Calu3 (cell line): ENCODE measurements at regions not wholly inside any gene's neighbourhood (a gene's known extent, or its start where the extent isn't known, plus 50 kb on each side); places are given as distances from the start of the nearest gene placed in this dataset.

Experiments used
- BruUV-seq: library from RNA; stranded (reverse); fragments of 400-500 nt; replicated peaks from 2 replicates; lab custom pipeline; 2021; lab: Mats Ljungman, UMichigan
- CTCF ChIA-PET: fragments of 300-600 bp; sonication (Branson Sonifier 250); formaldehyde crosslinking; loops from one replicate; lab custom pipeline; 2022; ENCODE audit warnings: antibody characterized with exemption; lab: Charles Lee
- DNase-seq: peaks from one replicate; pipeline ENCODE4 v3.0.0; 2022
- H3K27ac Mint-ChIP-seq: one replicate; pipeline ENCODE4 v1.8.0; 2022; ENCODE audit warnings: mixed read lengths; ENCODE audit not compliant: unreplicated experiment
- H3K27me3 Mint-ChIP-seq: one replicate; pipeline ENCODE4 v1.8.0; 2022; ENCODE audit warnings: mixed read lengths; ENCODE audit not compliant: unreplicated experiment
- H3K36me3 Mint-ChIP-seq: one replicate; pipeline ENCODE4 v1.8.0; 2022; ENCODE audit warnings: mild to moderate bottlenecking, moderate library complexity, mixed read lengths; ENCODE audit not compliant: insufficient read depth, unreplicated experiment
- H3K4me1 Mint-ChIP-seq: one replicate; pipeline ENCODE4 v1.8.0; 2022; ENCODE audit warnings: mild to moderate bottlenecking, low read depth, mixed read lengths; ENCODE audit not compliant: unreplicated experiment
- H3K4me3 Mint-ChIP-seq: one replicate; pipeline ENCODE4 v1.8.0; 2022; ENCODE audit warnings: mild to moderate bottlenecking, low read depth, moderate library complexity, mixed read lengths; ENCODE audit not compliant: unreplicated experiment
- H3K9me3 Mint-ChIP-seq: one replicate; pipeline ENCODE4 v1.8.0; 2022; ENCODE audit warnings: low read depth, mixed read lengths; ENCODE audit not compliant: unreplicated experiment
- intact Hi-C: fragments of 100-400 bp; cut with micrococcal nuclease; formaldehyde crosslinking; loops from one replicate; pipeline ENCODE4 v1.10.0; 2022; ENCODE audit not compliant: unreplicated experiment
- TF ChIP-seq, protein P1 (sequence below): fragments of 200-600 bp; IDR thresholded peaks from one replicate; pipeline ENCODE4 v1.8.0; 2022; ENCODE audit warnings: antibody characterized with exemption; ENCODE audit not compliant: unreplicated experiment

GRCh38 chr7:63044721-63045120, 953.9 kb upstream of the ZNF722 start:
- Mint-ChIP-seq H3K27ac (no peak overlapping the region), H3K4me3 (no peak overlapping the region), H3K9me3 (peaks cover 3% of the 10 kb centered on the region), H3K4me1 (no peaks in the 10 kb centered on the region), H3K27me3 (no peaks in the 10 kb centered on the region), H3K36me3 (no peaks in the 10 kb centered on the region)
- DNase-seq: no peak
- intact Hi-C loops: no loop called here
- no TSS peak for BruUV-seq
- CTCF ChIA-PET: no interaction called here
- TF ChIP-seq, protein P1, sequence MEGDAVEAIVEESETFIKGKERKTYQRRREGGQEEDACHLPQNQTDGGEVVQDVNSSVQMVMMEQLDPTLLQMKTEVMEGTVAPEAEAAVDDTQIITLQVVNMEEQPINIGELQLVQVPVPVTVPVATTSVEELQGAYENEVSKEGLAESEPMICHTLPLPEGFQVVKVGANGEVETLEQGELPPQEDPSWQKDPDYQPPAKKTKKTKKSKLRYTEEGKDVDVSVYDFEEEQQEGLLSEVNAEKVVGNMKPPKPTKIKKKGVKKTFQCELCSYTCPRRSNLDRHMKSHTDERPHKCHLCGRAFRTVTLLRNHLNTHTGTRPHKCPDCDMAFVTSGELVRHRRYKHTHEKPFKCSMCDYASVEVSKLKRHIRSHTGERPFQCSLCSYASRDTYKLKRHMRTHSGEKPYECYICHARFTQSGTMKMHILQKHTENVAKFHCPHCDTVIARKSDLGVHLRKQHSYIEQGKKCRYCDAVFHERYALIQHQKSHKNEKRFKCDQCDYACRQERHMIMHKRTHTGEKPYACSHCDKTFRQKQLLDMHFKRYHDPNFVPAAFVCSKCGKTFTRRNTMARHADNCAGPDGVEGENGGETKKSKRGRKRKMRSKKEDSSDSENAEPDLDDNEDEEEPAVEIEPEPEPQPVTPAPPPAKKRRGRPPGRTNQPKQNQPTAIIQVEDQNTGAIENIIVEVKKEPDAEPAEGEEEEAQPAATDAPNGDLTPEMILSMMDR: no peak

DNA sequence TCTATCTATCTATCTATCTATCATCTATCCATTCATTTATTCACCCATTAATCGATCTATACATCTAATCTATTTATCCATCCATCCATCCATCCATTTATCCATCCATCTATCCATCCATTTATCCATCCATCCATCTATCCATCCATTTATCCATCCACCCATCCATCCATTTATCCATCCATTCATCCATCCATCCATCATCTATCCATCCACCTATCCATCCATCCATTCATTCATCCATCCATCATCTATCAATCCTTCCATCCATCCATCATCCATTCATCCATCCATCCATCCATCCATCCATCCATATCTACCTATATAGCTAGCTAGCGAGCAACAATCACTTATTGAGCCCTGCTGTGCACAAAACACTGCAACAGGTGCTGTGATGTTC, 953.1 kb upstream of the ZNF722 start:
- TF ChIP-seq, protein P1: no peak
- H3K27ac Mint-ChIP-seq: no peak overlapping the region
- no peak overlapping the region for H3K4me3 Mint-ChIP-seq
- H3K4me1 Mint-ChIP-seq: no peaks in the 10 kb centered on the region
- no peaks in the 10 kb centered on the region for H3K36me3 Mint-ChIP-seq
- H3K27me3 Mint-ChIP-seq: no peaks in the 10 kb centered on the region
- CTCF ChIA-PET: no interaction called here
- BruUV-seq: no TSS peak
- DNase-seq: no peak
- H3K9me3 Mint-ChIP-seq: peaks cover 3% of the 10 kb centered on the region
- intact Hi-C loops: no loop called here

- CTCF ChIA-PET: no interaction called here
These were observed 952.0 kb upstream of the ZNF722 start for GRCh38 chr7:63046612-63047011.

DNA sequence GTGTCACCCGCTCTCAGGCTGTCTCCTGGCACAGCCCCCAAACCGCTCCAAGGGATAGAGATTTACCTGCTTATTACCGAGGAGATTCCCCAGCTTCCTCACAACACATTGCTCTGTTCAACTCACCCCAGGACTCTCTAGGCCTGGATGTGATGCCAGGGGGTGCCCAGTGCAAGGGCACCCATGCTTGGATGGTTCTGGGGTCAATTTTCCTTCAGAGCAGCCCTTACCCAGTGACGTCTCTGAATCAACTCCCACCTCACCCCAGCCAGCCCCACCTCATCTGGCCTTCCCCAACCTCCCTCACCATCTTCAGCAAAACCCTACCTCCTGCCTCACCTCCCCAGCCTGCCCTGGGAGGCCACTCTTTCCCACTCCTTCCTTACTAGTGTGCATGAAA, 951.6 kb upstream of the ZNF722 start:
- BruUV-seq: no TSS peak
- Mint-ChIP-seq H3K27me3 (no peaks in the 10 kb centered on the region), H3K4me1 (no peaks in the 10 kb centered on the region), H3K27ac (no peak overlapping the region), H3K4me3 (no peak overlapping the region), H3K9me3 (peaks cover 5% of the 10 kb centered on the region), H3K36me3 (no peaks in the 10 kb centered on the region)
- intact Hi-C loops: no loop called here
- TF ChIP-seq, protein P1: no peak
- CTCF ChIA-PET: no interaction called here
- DNase-seq: no peak

More at GRCh38 chr7:63046612-63047011, 952.0 kb upstream of the ZNF722 start:
- H3K4me3 Mint-ChIP-seq: no peak overlapping the region
- TF ChIP-seq, protein P1: no peak
- intact Hi-C loops: no loop called here
- H3K4me1 Mint-ChIP-seq: no peaks in the 10 kb centered on the region
- no peaks in the 10 kb centered on the region for H3K27me3 Mint-ChIP-seq
- no peaks in the 10 kb centered on the region for H3K36me3 Mint-ChIP-seq
- peaks cover 5% of the 10 kb centered on the region for H3K9me3 Mint-ChIP-seq
- no peak overlapping the region for H3K27ac Mint-ChIP-seq
- no TSS peak for BruUV-seq
- DNase-seq: no peak
